Myocyte (in vitro differentiated cells): ENCODE measurements at regions not wholly inside any gene's neighbourhood (a gene's known extent, or its start where the extent isn't known, plus 50 kb on each side); places are given as distances from the start of the nearest gene placed in this dataset.
A peak's percentile ranks its signal among the peaks of the same experiment; 100 is the strongest.
"Not testable (repeated sequence)": the region's sequence is repeated elsewhere in the genome, so short reads cannot be mapped to it uniquely, and the experiment has no call there.

Experiments used
- DNase-seq: peaks from one replicate; pipeline ENCODE4 v3.0.0-alpha.2; 2012; ENCODE audit warnings: low read depth

GRCh38 chr2:212786088-212786487 lies 247.5 kb upstream of the ERBB4 start:
- not testable (repeated sequence) for DNase-seq

GRCh38 chr2:212777020-212777491 lies 238.5 kb upstream of the ERBB4 start:
- peak; percentile 47 for DNase-seq

- DNase-seq = no peak
Measured at GRCh38 chr2:212773808-212774339, 235.3 kb upstream of the ERBB4 start.

GRCh38 chr2:212770240-212770639 lies 231.6 kb upstream of the ERBB4 start:
- no peak for DNase-seq

- DNase-seq = no peak
Measured at GRCh38 chr2:212766921-212767320, 228.3 kb upstream of the ERBB4 start.

GRCh38 chr2:212752730-212753351 lies 214.2 kb upstream of the ERBB4 start:
- no peak for DNase-seq

GRCh38 chr2:212745359-212745758 lies 206.8 kb upstream of the ERBB4 start:
- DNase-seq = no peak

GRCh38 chr2:212737392-212738172 lies 199.0 kb upstream of the ERBB4 start:
- DNase-seq = peak; percentile 2

- no peak for DNase-seq
Measured at GRCh38 chr2:212736385-212736726, 197.8 kb upstream of the ERBB4 start.

GRCh38 chr2:212733273-212733672 lies 194.7 kb upstream of the ERBB4 start:
- DNase-seq = no peak

- DNase-seq = no peak
Measured at GRCh38 chr2:212732860-212733259, 194.3 kb upstream of the ERBB4 start.

GRCh38 chr2:212730994-212731393 lies 192.4 kb upstream of the ERBB4 start:
- DNase-seq = no peak

GRCh38 chr2:212728717-212729116 lies 190.1 kb upstream of the ERBB4 start:
- DNase-seq = no peak

GRCh38 chr2:212727751-212728150 lies 189.1 kb upstream of the ERBB4 start:
- DNase-seq = no peak

GRCh38 chr2:212726403-212726802 lies 187.8 kb upstream of the ERBB4 start:
- DNase-seq = no peak

- DNase-seq = no peak
Measured at GRCh38 chr2:212725180-212725579, 186.6 kb upstream of the ERBB4 start.

GRCh38 chr2:212723226-212723625 lies 184.6 kb upstream of the ERBB4 start:
- peak; percentile 61 for DNase-seq

GRCh38 chr2:212722046-212722445 lies 183.4 kb upstream of the ERBB4 start:
- DNase-seq = no peak

- no peak for DNase-seq
Measured at GRCh38 chr2:212721026-212721451, 182.4 kb upstream of the ERBB4 start.

- DNase-seq = not testable (repeated sequence)
Measured at GRCh38 chr2:212715411-212715810, 176.8 kb upstream of the ERBB4 start.

GRCh38 chr2:212713681-212714080 lies 175.1 kb upstream of the ERBB4 start:
- DNase-seq = no peak

- DNase-seq = no peak
Measured at GRCh38 chr2:212712991-212713390, 174.4 kb upstream of the ERBB4 start.

- DNase-seq = no peak
Measured at GRCh38 chr2:212712466-212712865, 173.9 kb upstream of the ERBB4 start.
